Nephron progenitor cell (in vitro differentiated cells): ENCODE measurements at regions not wholly inside any gene's neighbourhood (a gene's known extent, or its start where the extent isn't known, plus 50 kb on each side); places are given as distances from the start of the nearest gene placed in this dataset.

Experiments
- DNase-seq: peaks from one replicate; pipeline ENCODE4 v3.0.0; 2021
- H3K27ac Mint-ChIP-seq: 2 replicates; pipeline ENCODE4 v1.8.0; 2021; ENCODE audit warnings: mild to moderate bottlenecking, moderate library complexity, mixed read lengths
- H3K27me3 Mint-ChIP-seq: 2 replicates; pipeline ENCODE4 v1.8.0; 2021; ENCODE audit warnings: mild to moderate bottlenecking, low read depth, mixed read lengths; ENCODE audit not compliant: poor library complexity
- H3K36me3 Mint-ChIP-seq: 2 replicates; pipeline ENCODE4 v1.8.0; 2021; ENCODE audit warnings: low read depth, mixed read lengths
- H3K4me1 Mint-ChIP-seq: 2 replicates; pipeline ENCODE4 v1.8.0; 2021; ENCODE audit warnings: mixed read lengths
- H3K4me3 Mint-ChIP-seq: 2 replicates; pipeline ENCODE4 v1.8.0; 2021; ENCODE audit warnings: mild to moderate bottlenecking, moderate library complexity, mixed read lengths
- H3K9me3 Mint-ChIP-seq: 2 replicates; pipeline ENCODE4 v1.8.0; 2021; ENCODE audit warnings: mild to moderate bottlenecking, moderate library complexity, mixed read lengths
- TF ChIP-seq, protein P1 (sequence below): fragments of 200-600 bp; sonication (generic); IDR thresholded peaks from 2 replicates; pipeline ENCODE4 v1.5.0; 2021; ENCODE audit warnings: antibody characterized with exemption

- Mint-ChIP-seq H3K9me3 (no peaks in the 10 kb centered on the region), H3K27me3 (no peaks in the 10 kb centered on the region), H3K4me3 (no peak overlapping the region), H3K36me3 (no peaks in the 10 kb centered on the region), H3K27ac (peak overlapping the region; percentile 47), H3K4me1 (peaks cover 18% of the 10 kb centered on the region)
- DNase-seq: no peak
- TF ChIP-seq, protein P1, sequence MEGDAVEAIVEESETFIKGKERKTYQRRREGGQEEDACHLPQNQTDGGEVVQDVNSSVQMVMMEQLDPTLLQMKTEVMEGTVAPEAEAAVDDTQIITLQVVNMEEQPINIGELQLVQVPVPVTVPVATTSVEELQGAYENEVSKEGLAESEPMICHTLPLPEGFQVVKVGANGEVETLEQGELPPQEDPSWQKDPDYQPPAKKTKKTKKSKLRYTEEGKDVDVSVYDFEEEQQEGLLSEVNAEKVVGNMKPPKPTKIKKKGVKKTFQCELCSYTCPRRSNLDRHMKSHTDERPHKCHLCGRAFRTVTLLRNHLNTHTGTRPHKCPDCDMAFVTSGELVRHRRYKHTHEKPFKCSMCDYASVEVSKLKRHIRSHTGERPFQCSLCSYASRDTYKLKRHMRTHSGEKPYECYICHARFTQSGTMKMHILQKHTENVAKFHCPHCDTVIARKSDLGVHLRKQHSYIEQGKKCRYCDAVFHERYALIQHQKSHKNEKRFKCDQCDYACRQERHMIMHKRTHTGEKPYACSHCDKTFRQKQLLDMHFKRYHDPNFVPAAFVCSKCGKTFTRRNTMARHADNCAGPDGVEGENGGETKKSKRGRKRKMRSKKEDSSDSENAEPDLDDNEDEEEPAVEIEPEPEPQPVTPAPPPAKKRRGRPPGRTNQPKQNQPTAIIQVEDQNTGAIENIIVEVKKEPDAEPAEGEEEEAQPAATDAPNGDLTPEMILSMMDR: no peak
Measured at GRCh38 chr12:92485351-92486348, 217.1 kb upstream of the PLEKHG7 start.

DNA sequence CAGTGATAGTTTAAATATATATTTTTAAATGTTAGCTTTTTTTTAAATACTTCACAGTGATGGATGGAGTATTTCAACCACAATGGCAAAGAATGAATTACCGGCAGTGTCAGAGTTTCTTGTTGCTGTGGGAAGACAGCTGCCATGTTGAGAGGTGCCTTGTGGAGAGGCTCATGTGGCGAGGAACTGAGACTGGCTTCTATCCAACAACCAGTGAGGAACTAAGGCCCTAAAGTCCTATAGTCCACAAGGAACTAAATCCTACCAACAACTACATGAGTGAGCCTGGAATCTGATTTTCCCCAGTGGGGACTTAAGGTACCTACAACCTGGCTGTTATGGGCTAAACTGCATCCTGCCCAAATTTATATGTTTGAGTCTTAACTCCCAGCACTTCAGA lies 220.2 kb upstream of the PLEKHG7 start:
- TF ChIP-seq, protein P1: no peak
- no peaks in the 10 kb centered on the region for H3K9me3 Mint-ChIP-seq

DNA sequence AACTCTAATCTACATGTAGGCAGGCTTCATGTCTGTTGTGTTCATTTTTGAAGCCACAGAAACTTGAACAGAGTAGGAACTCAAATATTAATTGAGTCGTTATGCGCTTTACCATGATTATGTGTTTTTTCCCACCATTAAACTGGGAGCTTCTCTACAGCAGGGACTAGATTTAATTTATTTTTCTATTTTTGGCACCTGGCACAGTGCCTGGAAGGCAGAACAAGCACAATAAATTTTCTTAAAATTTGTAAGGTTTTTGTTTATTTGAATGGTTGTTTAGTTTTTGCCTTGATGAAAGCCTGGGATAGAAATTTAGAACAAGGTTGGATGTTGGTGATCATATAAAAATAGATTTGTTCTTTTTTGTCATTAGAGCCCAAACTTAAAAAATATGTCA lies 221.7 kb upstream of the PLEKHG7 start:
- H3K27ac Mint-ChIP-seq: no peak overlapping the region
- peaks cover 9% of the 10 kb centered on the region for H3K27me3 Mint-ChIP-seq
- no peak for DNase-seq
- no peaks in the 10 kb centered on the region for H3K9me3 Mint-ChIP-seq
- H3K4me1 Mint-ChIP-seq: peaks cover 10% of the 10 kb centered on the region
- H3K4me3 Mint-ChIP-seq: no peak overlapping the region
- TF ChIP-seq, protein P1: no peak
- no peaks in the 10 kb centered on the region for H3K36me3 Mint-ChIP-seq

More for the DNA sequence above, 220.2 kb upstream of the PLEKHG7 start:
- Mint-ChIP-seq H3K36me3 (no peaks in the 10 kb centered on the region), H3K4me3 (no peak overlapping the region), H3K27ac (no peak overlapping the region), H3K4me1 (peaks cover 18% of the 10 kb centered on the region), H3K27me3 (peaks cover 4% of the 10 kb centered on the region)
- DNase-seq: no peak

DNA sequence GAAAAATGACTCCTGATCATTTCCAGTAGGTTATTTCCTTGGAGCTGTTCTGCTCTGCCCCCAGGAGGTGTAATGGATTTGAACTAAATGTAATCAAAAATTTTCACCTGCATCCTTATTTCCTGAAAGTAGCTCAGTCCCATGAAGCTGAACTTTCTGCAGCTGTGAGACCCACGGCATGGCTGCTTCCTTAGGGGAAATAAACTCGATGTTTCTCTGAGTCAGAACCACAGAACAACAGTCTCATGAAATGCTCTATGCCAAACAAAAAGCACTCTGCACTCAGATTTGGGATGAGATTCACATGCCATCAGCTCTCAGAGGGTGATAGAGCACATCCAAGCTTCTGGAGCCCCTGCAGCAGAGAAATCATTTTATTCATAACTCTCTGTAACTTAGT lies 224.1 kb upstream of the PLEKHG7 start:
- Mint-ChIP-seq H3K4me1 (no peaks in the 10 kb centered on the region), H3K27ac (no peak overlapping the region), H3K9me3 (no peaks in the 10 kb centered on the region), H3K36me3 (no peaks in the 10 kb centered on the region), H3K27me3 (peaks cover 9% of the 10 kb centered on the region), H3K4me3 (no peak overlapping the region)
- TF ChIP-seq, protein P1: no peak
- no peak for DNase-seq

GRCh38 chr12:92476844-92477243 lies 225.9 kb upstream of the PLEKHG7 start:
- Mint-ChIP-seq H3K4me1 (no peaks in the 10 kb centered on the region), H3K4me3 (no peak overlapping the region), H3K27ac (no peak overlapping the region), H3K27me3 (peaks cover 9% of the 10 kb centered on the region), H3K9me3 (no peaks in the 10 kb centered on the region), H3K36me3 (no peaks in the 10 kb centered on the region)
- TF ChIP-seq, protein P1: no peak
- DNase-seq: no peak

DNA sequence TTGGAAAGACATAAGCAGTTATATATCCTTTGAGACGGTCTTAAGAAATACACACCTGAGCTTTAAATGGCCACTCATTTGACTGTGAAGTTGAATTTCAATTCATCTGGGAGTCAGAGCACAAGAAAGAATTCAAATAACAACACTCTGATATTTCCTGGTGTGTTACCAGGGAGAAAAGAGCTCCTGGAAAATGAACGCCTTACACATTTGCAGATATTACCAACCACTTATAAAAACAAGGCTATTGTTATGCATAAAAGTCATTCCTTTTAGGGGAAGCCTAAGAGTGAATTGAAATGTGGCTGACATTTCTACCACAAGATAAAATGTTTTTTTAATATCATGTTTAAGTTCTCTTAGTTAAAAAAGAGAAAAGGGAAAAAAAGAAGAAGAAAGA lies 229.2 kb upstream of the PLEKHG7 start:
- H3K4me3 Mint-ChIP-seq: no peak overlapping the region
- no peaks in the 10 kb centered on the region for H3K9me3 Mint-ChIP-seq
- H3K4me1 Mint-ChIP-seq: peaks cover 7% of the 10 kb centered on the region
- no peak for DNase-seq
- TF ChIP-seq, protein P1: no peak
- no peaks in the 10 kb centered on the region for H3K36me3 Mint-ChIP-seq
- no peak overlapping the region for H3K27ac Mint-ChIP-seq
- H3K27me3 Mint-ChIP-seq: peaks cover 9% of the 10 kb centered on the region
